Lower leg skin (tissue), 3 donors: ENCODE measurements at regions not wholly inside any gene's neighbourhood (a gene's known extent, or its start where the extent isn't known, plus 50 kb on each side); places are given as distances from the start of the nearest gene placed in this dataset.

Experiments used
- POLR2A ChIP-seq, 2 donors: fragments of 450-650 bp; IDR thresholded peaks; one replicate each; pipeline ENCODE4 v1.6.1; 2016 to 2017; ENCODE audit warnings: antibody characterized with exemption in 2 of 2, mild to moderate bottlenecking in 1 of 2, moderate library complexity in 1 of 2
- TF ChIP-seq, protein P1 (sequence below), 3 donors: fragments of 450-650 bp; IDR thresholded peaks; one replicate each; pipeline ENCODE4 v1.5.1; 2016; ENCODE audit warnings: antibody characterized with exemption in 3 of 3, mild to moderate bottlenecking in 3 of 3, moderate library complexity in 2 of 3

DNA sequence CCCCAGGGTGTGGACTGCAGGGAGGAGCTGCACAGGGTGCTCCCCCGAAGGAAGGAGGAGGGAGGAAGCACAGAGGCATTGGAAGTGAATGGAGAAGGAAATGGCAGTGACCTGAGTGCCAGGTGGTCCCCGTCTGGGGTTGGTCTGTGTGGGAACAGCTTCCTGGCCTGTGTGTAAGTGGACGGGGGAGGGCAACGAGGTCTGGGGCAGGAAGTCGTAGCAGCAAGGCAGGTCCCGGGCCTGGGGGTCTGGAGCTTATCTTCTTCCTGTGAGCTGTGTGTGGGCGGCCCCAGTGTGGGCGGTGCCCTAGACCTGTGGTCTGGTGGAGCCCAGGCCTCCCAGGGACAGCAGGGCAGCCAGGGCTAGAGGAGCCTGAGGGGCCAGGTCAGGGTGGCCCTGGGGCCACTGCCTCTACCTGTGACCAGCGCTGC is 382.1 kb downstream of the TMEM121 start:
- TF ChIP-seq, protein P1, sequence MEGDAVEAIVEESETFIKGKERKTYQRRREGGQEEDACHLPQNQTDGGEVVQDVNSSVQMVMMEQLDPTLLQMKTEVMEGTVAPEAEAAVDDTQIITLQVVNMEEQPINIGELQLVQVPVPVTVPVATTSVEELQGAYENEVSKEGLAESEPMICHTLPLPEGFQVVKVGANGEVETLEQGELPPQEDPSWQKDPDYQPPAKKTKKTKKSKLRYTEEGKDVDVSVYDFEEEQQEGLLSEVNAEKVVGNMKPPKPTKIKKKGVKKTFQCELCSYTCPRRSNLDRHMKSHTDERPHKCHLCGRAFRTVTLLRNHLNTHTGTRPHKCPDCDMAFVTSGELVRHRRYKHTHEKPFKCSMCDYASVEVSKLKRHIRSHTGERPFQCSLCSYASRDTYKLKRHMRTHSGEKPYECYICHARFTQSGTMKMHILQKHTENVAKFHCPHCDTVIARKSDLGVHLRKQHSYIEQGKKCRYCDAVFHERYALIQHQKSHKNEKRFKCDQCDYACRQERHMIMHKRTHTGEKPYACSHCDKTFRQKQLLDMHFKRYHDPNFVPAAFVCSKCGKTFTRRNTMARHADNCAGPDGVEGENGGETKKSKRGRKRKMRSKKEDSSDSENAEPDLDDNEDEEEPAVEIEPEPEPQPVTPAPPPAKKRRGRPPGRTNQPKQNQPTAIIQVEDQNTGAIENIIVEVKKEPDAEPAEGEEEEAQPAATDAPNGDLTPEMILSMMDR (IDR thresholded peaks at IDR 0.05), result no peak
- no peak for TF ChIP-seq POLR2A (IDR thresholded peaks at IDR 0.05)
